ENCODE measurements at regions not wholly inside any gene's neighbourhood (a gene's known extent, or its start where the extent isn't known, plus 50 kb on each side); places are given as distances from the start of the nearest gene placed in this dataset.

GRCh38 chr22:47891609-47892008 lies 1129.2 kb downstream of the TBC1D22A start:
- no peak for DNase-seq (ENCODE audit: low read depth, low spot score)
- H3K36me3 ChIP-seq (ENCODE audit: insufficient read depth, low read length): no peaks in the 10 kb centered on the region
- H3K9ac ChIP-seq (ENCODE audit: insufficient read length): no peak overlapping the region
- TF ChIP-seq EZH2 (IDR thresholded peaks at IDR 0.05) (no peak), FOXP2 (optimal IDR thresholded peaks at IDR 0.05; ENCODE audit: control extremely low read depth, extremely low read length, insufficient read depth) (no peak), POLR2AphosphoS5 (IDR thresholded peaks at IDR 0.05; ENCODE audit: borderline replicate concordance, low read depth, low read length) (no peak)
- no peak overlapping the region for H3K4me3 ChIP-seq
- no peak overlapping the region for H3K27ac ChIP-seq
- no peaks in the 10 kb centered on the region for H3K9me3 ChIP-seq (ENCODE audit: low read depth, low read length)

GRCh38 chr22:47888817-47889216 lies 1126.4 kb downstream of the TBC1D22A start:
- TF ChIP-seq POLR2AphosphoS5 (IDR thresholded peaks at IDR 0.05; ENCODE audit: borderline replicate concordance, low read depth, low read length): no peak
- no peak for TF ChIP-seq FOXP2 (optimal IDR thresholded peaks at IDR 0.05; ENCODE audit: control extremely low read depth, extremely low read length, insufficient read depth)
- no peak for TF ChIP-seq EZH2 (IDR thresholded peaks at IDR 0.05)
- Histone ChIP-seq H3K9ac (ENCODE audit: insufficient read length) (no peak overlapping the region), H3K4me3 (no peak overlapping the region), H3K27ac (no peak overlapping the region), H3K36me3 (ENCODE audit: insufficient read depth, low read length) (no peaks in the 10 kb centered on the region), H3K9me3 (ENCODE audit: low read depth, low read length) (no peaks in the 10 kb centered on the region)
- DNase-seq (ENCODE audit: low read depth, low spot score): no peak

- Histone ChIP-seq H3K27ac (no peak overlapping the region), H3K9me3 (ENCODE audit: low read depth, low read length) (no peaks in the 10 kb centered on the region), H3K4me3 (no peak overlapping the region), H3K9ac (ENCODE audit: insufficient read length) (no peak overlapping the region), H3K36me3 (ENCODE audit: insufficient read depth, low read length) (no peaks in the 10 kb centered on the region)
- no peak for DNase-seq (ENCODE audit: low read depth, low spot score)
- no peak for TF ChIP-seq EZH2 (IDR thresholded peaks at IDR 0.05)
- no peak for TF ChIP-seq POLR2AphosphoS5 (IDR thresholded peaks at IDR 0.05; ENCODE audit: borderline replicate concordance, low read depth, low read length)
- TF ChIP-seq FOXP2 (optimal IDR thresholded peaks at IDR 0.05; ENCODE audit: control extremely low read depth, extremely low read length, insufficient read depth): no peak
These were observed 1122.3 kb downstream of the TBC1D22A start for GRCh38 chr22:47884775-47885174.

GRCh38 chr22:47884200-47884599 lies 1121.8 kb downstream of the TBC1D22A start:
- DNase-seq (ENCODE audit: low read depth, low spot score): no peak
- Histone ChIP-seq H3K9ac (ENCODE audit: insufficient read length) (no peak overlapping the region), H3K36me3 (ENCODE audit: insufficient read depth, low read length) (no peaks in the 10 kb centered on the region), H3K27ac (no peak overlapping the region), H3K9me3 (ENCODE audit: low read depth, low read length) (no peaks in the 10 kb centered on the region), H3K4me3 (no peak overlapping the region)
- TF ChIP-seq EZH2 (IDR thresholded peaks at IDR 0.05) (no peak), POLR2AphosphoS5 (IDR thresholded peaks at IDR 0.05; ENCODE audit: borderline replicate concordance, low read depth, low read length) (no peak), FOXP2 (optimal IDR thresholded peaks at IDR 0.05; ENCODE audit: control extremely low read depth, extremely low read length, insufficient read depth) (no peak)

- Histone ChIP-seq H3K4me3 (no peak overlapping the region), H3K9me3 (ENCODE audit: low read depth, low read length) (no peaks in the 10 kb centered on the region), H3K36me3 (ENCODE audit: insufficient read depth, low read length) (no peaks in the 10 kb centered on the region), H3K9ac (ENCODE audit: insufficient read length) (no peak overlapping the region), H3K27ac (no peak overlapping the region)
- no peak for TF ChIP-seq EZH2 (IDR thresholded peaks at IDR 0.05)
- no peak for TF ChIP-seq POLR2AphosphoS5 (IDR thresholded peaks at IDR 0.05; ENCODE audit: borderline replicate concordance, low read depth, low read length)
- TF ChIP-seq FOXP2 (optimal IDR thresholded peaks at IDR 0.05; ENCODE audit: control extremely low read depth, extremely low read length, insufficient read depth): no peak
- no peak for DNase-seq (ENCODE audit: low read depth, low spot score)
These were observed 1121.3 kb downstream of the TBC1D22A start for GRCh38 chr22:47883757-47884156.

GRCh38 chr22:47879346-47879745 lies 1116.9 kb downstream of the TBC1D22A start:
- no peaks in the 10 kb centered on the region for H3K9me3 ChIP-seq (ENCODE audit: low read depth, low read length)

GRCh38 chr22:47878460-47878859 lies 1116.0 kb downstream of the TBC1D22A start:
- no peak overlapping the region for H3K4me3 ChIP-seq
- no peaks in the 10 kb centered on the region for H3K9me3 ChIP-seq (ENCODE audit: low read depth, low read length)
- H3K27ac ChIP-seq: no peak overlapping the region
- TF ChIP-seq FOXP2 (optimal IDR thresholded peaks at IDR 0.05; ENCODE audit: control extremely low read depth, extremely low read length, insufficient read depth) (no peak), POLR2AphosphoS5 (IDR thresholded peaks at IDR 0.05; ENCODE audit: borderline replicate concordance, low read depth, low read length) (no peak)
- H3K36me3 ChIP-seq (ENCODE audit: insufficient read depth, low read length): no peaks in the 10 kb centered on the region
- no peak for DNase-seq (ENCODE audit: low read depth, low spot score)
- H3K9ac ChIP-seq (ENCODE audit: insufficient read length): no peak overlapping the region

More at GRCh38 chr22:47879346-47879745, 1116.9 kb downstream of the TBC1D22A start:
- no peak overlapping the region for H3K9ac ChIP-seq (ENCODE audit: insufficient read length)
- no peak for TF ChIP-seq FOXP2 (optimal IDR thresholded peaks at IDR 0.05; ENCODE audit: control extremely low read depth, extremely low read length, insufficient read depth)
- TF ChIP-seq POLR2AphosphoS5 (IDR thresholded peaks at IDR 0.05; ENCODE audit: borderline replicate concordance, low read depth, low read length): no peak
- no peak for TF ChIP-seq EZH2 (IDR thresholded peaks at IDR 0.05)
- H3K27ac ChIP-seq: no peak overlapping the region
- DNase-seq (ENCODE audit: low read depth, low spot score): no peak
- no peaks in the 10 kb centered on the region for H3K36me3 ChIP-seq (ENCODE audit: insufficient read depth, low read length)
- H3K4me3 ChIP-seq: no peak overlapping the region

- Histone ChIP-seq H3K9me3 (ENCODE audit: low read depth, low read length) (no peaks in the 10 kb centered on the region; the same call in 1 of the 2 replicates), H3K4me3 (no peak overlapping the region), H3K9ac (ENCODE audit: insufficient read length) (no peak overlapping the region), H3K27ac (no peak overlapping the region), H3K36me3 (ENCODE audit: insufficient read depth, low read length) (no peaks in the 10 kb centered on the region)
- DNase-seq (ENCODE audit: low read depth, low spot score): no peak
- TF ChIP-seq FOXP2 (optimal IDR thresholded peaks at IDR 0.05; ENCODE audit: control extremely low read depth, extremely low read length, insufficient read depth) (no peak), EZH2 (IDR thresholded peaks at IDR 0.05) (no peak), POLR2AphosphoS5 (IDR thresholded peaks at IDR 0.05; ENCODE audit: borderline replicate concordance, low read depth, low read length) (no peak)
These were observed 1110.5 kb downstream of the TBC1D22A start for GRCh38 chr22:47872761-47873535.
